Nephron (organoid): ENCODE measurements at regions not wholly inside any gene's neighbourhood (a gene's known extent, or its start where the extent isn't known, plus 50 kb on each side); places are given as distances from the start of the nearest gene placed in this dataset.

Source experiments
- H3K27ac Mint-ChIP-seq, 3 experiments: 2 replicates each; pipeline ENCODE4 v1.8.0; 2020; ENCODE audit warnings: mixed read lengths in 3 of 3, mild to moderate bottlenecking in 2 of 3, moderate library complexity in 1 of 3
- H3K27me3 Mint-ChIP-seq: 2 replicates; pipeline ENCODE4 v1.8.0; 2021; ENCODE audit warnings: low read depth, mild to moderate bottlenecking, moderate library complexity, mixed read lengths
- H3K36me3 Mint-ChIP-seq: 2 replicates; pipeline ENCODE4 v1.8.0; 2020; ENCODE audit warnings: low read depth, mixed read lengths
- H3K4me1 Mint-ChIP-seq: 2 replicates; pipeline ENCODE4 v1.8.0; 2020; ENCODE audit warnings: mixed read lengths
- H3K4me3 Mint-ChIP-seq, 3 experiments: 2 replicates each; pipeline ENCODE4 v1.8.0; 2020; ENCODE audit warnings: mild to moderate bottlenecking in 3 of 3, mixed read lengths in 3 of 3, moderate library complexity in 2 of 3
- H3K9me3 Mint-ChIP-seq: 2 replicates; pipeline ENCODE4 v1.8.0; 2020; ENCODE audit warnings: mixed read lengths
- CTCF ChIP-seq, 3 experiments: fragments of 200-600 bp; sonication (generic); IDR thresholded peaks; one replicate each; pipeline ENCODE4 v1.5.0; 2021; ENCODE audit warnings: antibody characterized with exemption in 3 of 3; ENCODE audit not compliant: unreplicated experiment in 3 of 3

- Mint-ChIP-seq H3K4me1 (no peaks in the 10 kb centered on the region), H3K9me3 (peaks cover 9% of the 10 kb centered on the region), H3K27ac (no peak overlapping the region), H3K36me3 (no peaks in the 10 kb centered on the region), H3K27me3 (no peaks in the 10 kb centered on the region), H3K4me3 (no peak overlapping the region)
- no peak for TF ChIP-seq CTCF (IDR thresholded peaks at IDR 0.05; ENCODE audit: unreplicated experiment in 3 of 3)
Observed at GRCh38 chr12:17853054-17853453, 236.9 kb downstream of the RERGL start.

GRCh38 chr12:17841496-17841895 is 248.5 kb downstream of the RERGL start:
- no peak overlapping the region for H3K27ac Mint-ChIP-seq
- no peaks in the 10 kb centered on the region for H3K4me1 Mint-ChIP-seq
- H3K9me3 Mint-ChIP-seq, result no peaks in the 10 kb centered on the region
- H3K4me3 Mint-ChIP-seq, result no peak overlapping the region
- TF ChIP-seq CTCF (IDR thresholded peaks at IDR 0.05; ENCODE audit: unreplicated experiment in 3 of 3), result no peak
- no peaks in the 10 kb centered on the region for H3K36me3 Mint-ChIP-seq
- no peaks in the 10 kb centered on the region for H3K27me3 Mint-ChIP-seq

- Mint-ChIP-seq H3K4me1 (no peaks in the 10 kb centered on the region), H3K27me3 (no peaks in the 10 kb centered on the region), H3K4me3 (no peak overlapping the region), H3K36me3 (no peaks in the 10 kb centered on the region), H3K27ac (no peak overlapping the region), H3K9me3 (no peaks in the 10 kb centered on the region)
- TF ChIP-seq CTCF (IDR thresholded peaks at IDR 0.05; ENCODE audit: unreplicated experiment in 3 of 3), result no peak
Observed at GRCh38 chr12:17829813-17830212, 260.2 kb downstream of the RERGL start.

- Mint-ChIP-seq H3K27me3 (no peaks in the 10 kb centered on the region), H3K36me3 (no peaks in the 10 kb centered on the region), H3K27ac (no peak overlapping the region), H3K9me3 (peaks cover 8% of the 10 kb centered on the region), H3K4me1 (no peaks in the 10 kb centered on the region), H3K4me3 (no peak overlapping the region)
- no peak for TF ChIP-seq CTCF (IDR thresholded peaks at IDR 0.05; ENCODE audit: unreplicated experiment in 3 of 3)
Observed at GRCh38 chr12:17818931-17819330, 271.1 kb downstream of the RERGL start.

GRCh38 chr12:17810399-17810798 is 279.6 kb downstream of the RERGL start:
- no peak overlapping the region for H3K27ac Mint-ChIP-seq
- no peaks in the 10 kb centered on the region for H3K4me1 Mint-ChIP-seq
- no peak overlapping the region for H3K4me3 Mint-ChIP-seq
- H3K9me3 Mint-ChIP-seq, result peaks cover 17% of the 10 kb centered on the region
- H3K36me3 Mint-ChIP-seq, result no peaks in the 10 kb centered on the region
- H3K27me3 Mint-ChIP-seq, result no peaks in the 10 kb centered on the region
- TF ChIP-seq CTCF (IDR thresholded peaks at IDR 0.05; ENCODE audit: unreplicated experiment in 3 of 3), result no peak

GRCh38 chr12:17809206-17809605 is 280.8 kb downstream of the RERGL start:
- H3K4me1 Mint-ChIP-seq, result no peaks in the 10 kb centered on the region
- H3K36me3 Mint-ChIP-seq, result no peaks in the 10 kb centered on the region
- H3K27me3 Mint-ChIP-seq, result no peaks in the 10 kb centered on the region
- TF ChIP-seq CTCF (IDR thresholded peaks at IDR 0.05; ENCODE audit: unreplicated experiment in 3 of 3), result no peak
- no peak overlapping the region for H3K4me3 Mint-ChIP-seq
- peaks cover 9% of the 10 kb centered on the region for H3K9me3 Mint-ChIP-seq
- H3K27ac Mint-ChIP-seq, result no peak overlapping the region
